H9 (cell line): ENCODE measurements at regions not wholly inside any gene's neighbourhood (a gene's known extent, or its start where the extent isn't known, plus 50 kb on each side); places are given as distances from the start of the nearest gene placed in this dataset.

Experiments used
- DNase-seq: peaks from one replicate; pipeline ENCODE4 v3.0.0-alpha.2; 2017
- H2AFZ ChIP-seq: one replicate; pipeline ENCODE4 v1.6.1; 2013; ENCODE audit warnings: mild to moderate bottlenecking, low read length, control low read depth, moderate library complexity
- H2AK5ac ChIP-seq: 2 replicates; pipeline ENCODE4 v1.6.1; 2013; ENCODE audit warnings: low read length, control low read depth, mixed read lengths; ENCODE audit not compliant: insufficient read length
- H2BK120ac ChIP-seq: one replicate; pipeline ENCODE4 v1.6.1; 2013; ENCODE audit warnings: low read depth, mild to moderate bottlenecking, low read length, control low read depth, inconsistent platforms; ENCODE audit not compliant: poor library complexity, severe bottlenecking
- H2BK12ac ChIP-seq: 2 replicates; pipeline ENCODE4 v1.6.1; 2013; ENCODE audit warnings: low read length, control low read depth, mixed read lengths, low read depth; ENCODE audit not compliant: insufficient read length
- H2BK15ac ChIP-seq: 2 replicates; pipeline ENCODE4 v1.6.1; 2013; ENCODE audit warnings: low read depth, low read length, control low read depth
- H2BK20ac ChIP-seq: one replicate; pipeline ENCODE4 v1.6.1; 2013; ENCODE audit warnings: low read depth, mild to moderate bottlenecking, low read length, control low read depth, inconsistent platforms; ENCODE audit not compliant: poor library complexity, severe bottlenecking
- H2BK5ac ChIP-seq: 2 replicates; pipeline ENCODE4 v1.6.1; 2013; ENCODE audit warnings: low read length, control low read depth, mixed read lengths; ENCODE audit not compliant: insufficient read length
- H3K14ac ChIP-seq: 2 replicates; pipeline ENCODE4 v1.6.1; 2013; ENCODE audit warnings: low read length, control low read depth; ENCODE audit not compliant: insufficient read depth
- H3K18ac ChIP-seq: 2 replicates; pipeline ENCODE4 v1.6.1; 2013; ENCODE audit warnings: low read depth, mild to moderate bottlenecking, mixed read lengths, low read length, control low read depth; ENCODE audit not compliant: insufficient read length
- H3K23ac ChIP-seq: 2 replicates; pipeline ENCODE4 v1.6.1; 2013; ENCODE audit warnings: low read length, control low read depth, mixed read lengths, low read depth; ENCODE audit not compliant: insufficient read length
- H3K23me2 ChIP-seq: 2 replicates; pipeline ENCODE4 v1.6.1; 2013; ENCODE audit warnings: low read depth, mild to moderate bottlenecking, mixed read lengths, low read length, control low read depth; ENCODE audit not compliant: insufficient read length, poor library complexity, severe bottlenecking
- H3K27ac ChIP-seq: 2 replicates; pipeline ENCODE4 v1.5.1; 2013; ENCODE audit warnings: low read length, control low read depth, mixed read lengths, low read depth; ENCODE audit not compliant: insufficient read length
- H3K27me3 ChIP-seq: 2 replicates; pipeline ENCODE4 v1.6.1; 2013; ENCODE audit warnings: low read length, control low read depth, inconsistent platforms; ENCODE audit not compliant: insufficient read depth
- H3K4ac ChIP-seq: 2 replicates; pipeline ENCODE4 v1.6.1; 2013; ENCODE audit warnings: low read depth, mild to moderate bottlenecking, control low read depth, inconsistent platforms, low read length, moderate library complexity
- H3K4me1 ChIP-seq: 2 replicates; pipeline ENCODE4 v1.6.1; 2013; ENCODE audit warnings: low read length, control low read depth, inconsistent platforms; ENCODE audit not compliant: insufficient read depth
- H3K4me2 ChIP-seq: 2 replicates; pipeline ENCODE4 v1.6.1; 2013; ENCODE audit warnings: low read length, control low read depth, mixed read lengths; ENCODE audit not compliant: insufficient read length, insufficient read depth
- H3K56ac ChIP-seq: 2 replicates; pipeline ENCODE4 v1.6.1; 2013; ENCODE audit warnings: low read depth, mild to moderate bottlenecking, mixed read lengths, low read length, control low read depth; ENCODE audit not compliant: insufficient read length
- H3K79me1 ChIP-seq: 2 replicates; pipeline ENCODE4 v1.6.1; 2013; ENCODE audit warnings: low read depth, mild to moderate bottlenecking, moderate library complexity, low read length, control low read depth, inconsistent platforms; ENCODE audit not compliant: insufficient read depth, poor library complexity, severe bottlenecking
- H3K79me2 ChIP-seq: 2 replicates; pipeline ENCODE4 v1.6.1; 2013; ENCODE audit warnings: low read length, control low read depth, inconsistent platforms; ENCODE audit not compliant: insufficient read depth
- H3K9ac ChIP-seq: 2 replicates; pipeline ENCODE4 v1.6.1; 2013; ENCODE audit warnings: low read length, control low read depth, mixed read lengths; ENCODE audit not compliant: insufficient read length; ENCODE audit errors: extremely low read depth
- H3K9me3 ChIP-seq: one replicate; pipeline ENCODE4 v1.6.1; 2013; ENCODE audit warnings: low read depth, low read length, inconsistent platforms; ENCODE audit not compliant: control insufficient read depth
- H3T11ph ChIP-seq: one replicate; pipeline ENCODE4 v1.6.1; 2013; ENCODE audit warnings: mild to moderate bottlenecking, low read length, control low read depth, inconsistent platforms
- H4K20me1 ChIP-seq: one replicate; pipeline ENCODE4 v1.6.1; 2013; ENCODE audit not compliant: control insufficient read depth, insufficient read length, insufficient read depth
- H4K5ac ChIP-seq: 2 replicates; pipeline ENCODE4 v1.6.1; 2013; ENCODE audit warnings: low read depth, mild to moderate bottlenecking, mixed read lengths, low read length, control low read depth; ENCODE audit not compliant: insufficient read length
- H4K8ac ChIP-seq: replicated peaks from 2 replicates; pipeline ENCODE4 v1.6.1; 2013; ENCODE audit warnings: low read length, control low read depth, mixed read lengths, low read depth; ENCODE audit not compliant: insufficient read length
- H4K91ac ChIP-seq: 2 replicates; pipeline ENCODE4 v1.6.1; 2013; ENCODE audit warnings: low read depth, mild to moderate bottlenecking, moderate library complexity, mixed read lengths, low read length, control low read depth; ENCODE audit not compliant: insufficient read length
- H3K27ac Mint-ChIP-seq, 3 experiments: 2 replicates in 2 of 3; 3 replicates in 1 of 3; pipeline ENCODE4 v1.8.0; 2020 to 2021; ENCODE audit warnings: mixed read lengths in 3 of 3, mild to moderate bottlenecking in 1 of 3, moderate library complexity in 1 of 3
- H3K27me3 Mint-ChIP-seq: 2 replicates; pipeline ENCODE4 v1.8.0; 2021; ENCODE audit warnings: low read depth, mild to moderate bottlenecking, moderate library complexity, mixed read lengths
- H3K36me3 Mint-ChIP-seq, 3 experiments: 2 replicates in 2 of 3; 3 replicates in 1 of 3; pipeline ENCODE4 v1.8.0; 2020 to 2021; ENCODE audit warnings: low read depth in 3 of 3, mixed read lengths in 3 of 3; ENCODE audit not compliant: insufficient read depth in 1 of 3
- H3K4me1 Mint-ChIP-seq, 2 experiments: 2 replicates each; pipeline ENCODE4 v1.8.0; 2020; ENCODE audit warnings: mixed read lengths in 2 of 2
- H3K4me3 Mint-ChIP-seq, 2 experiments: 2 replicates in 1 of 2; 3 replicates in 1 of 2; pipeline ENCODE4 v1.8.0; 2020 to 2021; ENCODE audit warnings: mild to moderate bottlenecking in 2 of 2, mixed read lengths in 2 of 2, moderate library complexity in 1 of 2
- H3K9me3 Mint-ChIP-seq, 2 experiments: 2 replicates in 1 of 2; 3 replicates in 1 of 2; pipeline ENCODE4 v1.8.0; 2020; ENCODE audit warnings: mild to moderate bottlenecking in 2 of 2, mixed read lengths in 2 of 2, moderate library complexity in 1 of 2
- CTCF ChIP-seq: fragments of 200-600 bp; sonication (generic); conservative IDR thresholded peaks from 3 replicates; pipeline ENCODE4 v1.8.0; 2021; ENCODE audit warnings: antibody characterized with exemption, mild to moderate bottlenecking
- WGBS: extraction: QIAGEN DNeasy Blood & Tissue Kit; methylation state at CpG from one replicate; pipeline ENCODE4 v1.1.7; 2013; ENCODE audit warnings: missing lambda C conversion rate, low lambda C conversion rate, mixed read lengths; ENCODE audit not compliant: insufficient read length; ENCODE audit errors: extremely low coverage; 5-methylcytosine and 5-hydroxymethylcytosine counted together

- Histone ChIP-seq H3K14ac (no peak overlapping the region), H3K27ac (no peak overlapping the region), H2BK12ac (no peak overlapping the region), H3T11ph (no peak overlapping the region), H2BK5ac (no peak overlapping the region), H3K79me2 (no peaks in the 10 kb centered on the region), H3K23ac (no peak overlapping the region), H2BK15ac (no peak overlapping the region), H2BK120ac (no peak overlapping the region), H3K18ac (no peak overlapping the region), H3K4ac (no peak overlapping the region), H4K5ac (no peak overlapping the region), H4K91ac (no peak overlapping the region), H4K8ac (no peak overlapping the region), H3K4me1 (no peaks in the 10 kb centered on the region; the same call in 1 of the 2 replicates), H4K20me1 (no peaks in the 10 kb centered on the region), H3K9ac (no peak overlapping the region), H3K27me3 (no peaks in the 10 kb centered on the region), H2AFZ (no peak overlapping the region), H3K4me2 (no peak overlapping the region), H2AK5ac (no peak overlapping the region), H3K79me1 (no peaks in the 10 kb centered on the region), H3K56ac (no peak overlapping the region), H3K23me2 (no peaks in the 10 kb centered on the region), H3K9me3 (no peaks in the 10 kb centered on the region), H2BK20ac (no peak overlapping the region)
- H3K4me1 Mint-ChIP-seq: peaks cover 16 to 17% of the 10 kb centered on the region in 2 experiments
- no peaks in the 10 kb centered on the region for H3K27me3 Mint-ChIP-seq
- no peak overlapping the region for H3K27ac Mint-ChIP-seq
- no peak overlapping the region for H3K4me3 Mint-ChIP-seq
- DNase-seq: no peak
- no peak for TF ChIP-seq CTCF
- H3K9me3 Mint-ChIP-seq: no peaks in the 10 kb centered on the region
- no CpG with 5 or more reads among the region's 4 CpGs for WGBS
- H3K36me3 Mint-ChIP-seq: no peaks in the 10 kb centered on the region
Measured at GRCh38 chr10:8919280-8919679, 864.8 kb downstream of the GATA3 start.
